GM19240 (cell line): ENCODE measurements at regions not wholly inside any gene's neighbourhood (a gene's known extent, or its start where the extent isn't known, plus 50 kb on each side); places are given as distances from the start of the nearest gene placed in this dataset.
"Not testable (repeated sequence)": the region's sequence is repeated elsewhere in the genome, so short reads cannot be mapped to it uniquely, and the experiment has no call there.

ENCODE experiments used
- DNase-seq: peaks from one replicate; pipeline ENCODE4 v3.0.0; 2011; ENCODE audit warnings: low spot score; ENCODE audit not compliant: insufficient read length

DNA sequence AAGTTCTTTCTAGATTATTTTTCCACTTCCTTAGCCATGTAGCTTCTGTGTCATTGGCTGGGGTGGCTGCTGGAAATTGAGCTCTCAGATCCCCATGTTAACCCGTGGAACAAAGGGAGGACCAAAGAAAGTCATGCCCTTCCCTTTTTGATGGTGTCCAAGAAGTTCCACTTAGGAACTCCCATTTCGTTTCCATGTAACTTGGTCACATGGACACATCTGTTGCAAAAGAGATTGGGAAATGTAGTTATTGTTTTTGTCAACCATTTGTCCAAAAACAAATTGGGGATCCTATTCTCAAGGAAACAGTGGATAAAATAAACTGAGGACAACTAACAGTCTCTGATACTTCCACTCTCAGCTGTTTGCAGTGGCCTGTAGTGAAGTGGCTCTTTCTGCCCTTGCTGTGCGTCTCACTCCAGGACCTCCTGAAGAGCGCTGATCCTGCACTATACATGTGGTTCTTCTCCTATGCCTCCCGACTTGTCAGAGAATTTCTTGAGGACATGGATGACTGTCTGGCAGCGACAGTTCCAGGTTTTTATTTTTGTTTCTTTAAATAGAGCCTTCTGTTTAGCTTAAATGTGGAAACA is 125.3 kb upstream of the LNX1 start:
- DNase-seq: no peak

DNA sequence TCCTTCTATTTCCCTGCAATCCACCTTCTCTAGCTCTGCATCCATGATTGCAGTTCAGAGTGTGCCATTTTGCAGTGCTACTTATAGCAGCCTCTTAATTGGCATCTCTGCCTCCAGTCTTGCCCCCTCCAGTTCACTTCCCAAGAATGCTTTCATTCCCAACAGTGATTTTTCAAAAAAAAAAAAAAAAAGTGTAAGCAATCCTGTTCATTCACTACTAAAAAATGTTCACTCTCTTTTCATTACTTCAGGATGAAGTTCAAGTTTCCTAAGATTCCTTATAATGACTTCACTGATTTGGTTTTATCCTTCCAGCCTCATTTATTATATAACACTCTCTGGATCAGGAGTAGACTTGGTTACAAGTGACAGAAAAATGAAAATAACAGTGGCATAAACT is 124.7 kb upstream of the LNX1 start:
- DNase-seq: no peak

DNA sequence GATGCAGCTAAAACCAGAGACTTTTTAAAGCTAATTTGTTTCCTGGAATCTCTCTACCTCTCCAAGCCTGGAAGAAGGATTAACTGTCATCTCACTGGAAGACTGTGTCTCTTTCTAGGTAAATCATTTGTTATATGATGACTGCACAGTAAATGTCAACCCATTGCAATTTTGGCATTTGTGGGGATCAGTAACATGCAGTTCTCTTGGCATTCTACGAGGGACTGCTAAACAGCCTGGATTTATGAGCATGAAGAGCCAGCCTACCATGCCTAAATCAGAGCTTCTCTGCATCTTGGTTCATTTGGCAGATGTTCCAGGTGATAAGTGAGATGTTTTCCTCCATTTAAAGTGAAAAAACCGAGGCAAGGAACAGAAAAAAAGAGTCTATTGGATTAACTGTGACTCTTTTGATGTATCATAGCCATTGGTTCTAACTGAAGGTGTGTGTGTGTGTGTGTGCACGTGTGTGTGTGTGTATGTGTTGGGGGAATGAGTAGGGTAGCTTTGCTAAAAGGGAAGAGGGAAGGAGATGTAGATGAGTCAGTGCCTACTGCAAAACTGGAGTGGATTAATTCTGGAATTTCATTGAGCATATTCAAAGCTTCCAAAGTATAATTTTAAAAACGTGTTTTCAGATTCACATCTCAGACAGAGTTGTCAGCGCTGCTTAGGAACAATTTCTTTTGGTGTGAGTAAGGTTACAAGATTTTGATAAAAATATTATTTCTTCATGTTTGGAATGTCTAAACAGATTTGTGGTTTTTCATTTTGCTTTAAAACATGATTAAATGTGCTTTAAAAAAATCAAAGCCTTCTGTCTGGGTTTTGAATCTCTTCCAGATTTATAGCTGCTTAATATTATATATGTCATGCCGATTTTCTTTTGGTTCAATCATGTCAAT is 123.2 kb upstream of the LNX1 start:
- no peak for DNase-seq

DNA sequence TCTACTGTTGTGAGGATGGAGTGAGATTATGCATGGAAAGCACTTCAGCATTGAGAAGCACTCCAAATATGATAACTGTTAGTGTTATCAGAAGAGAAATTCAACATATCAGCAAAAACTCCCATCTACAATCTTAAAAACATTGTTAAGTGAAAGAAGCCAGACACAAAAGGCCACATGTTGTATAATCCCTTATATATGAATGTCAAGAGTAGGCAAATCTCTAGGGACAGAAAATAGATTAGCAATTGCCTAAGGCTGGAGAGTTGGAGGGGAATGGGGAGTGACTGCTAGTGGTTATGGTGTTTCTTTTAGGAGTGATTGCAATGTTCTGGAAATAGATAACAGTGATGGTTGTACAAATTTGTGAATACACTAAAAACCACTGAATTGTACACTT is 122.5 kb upstream of the LNX1 start:
- no peak for DNase-seq

DNA sequence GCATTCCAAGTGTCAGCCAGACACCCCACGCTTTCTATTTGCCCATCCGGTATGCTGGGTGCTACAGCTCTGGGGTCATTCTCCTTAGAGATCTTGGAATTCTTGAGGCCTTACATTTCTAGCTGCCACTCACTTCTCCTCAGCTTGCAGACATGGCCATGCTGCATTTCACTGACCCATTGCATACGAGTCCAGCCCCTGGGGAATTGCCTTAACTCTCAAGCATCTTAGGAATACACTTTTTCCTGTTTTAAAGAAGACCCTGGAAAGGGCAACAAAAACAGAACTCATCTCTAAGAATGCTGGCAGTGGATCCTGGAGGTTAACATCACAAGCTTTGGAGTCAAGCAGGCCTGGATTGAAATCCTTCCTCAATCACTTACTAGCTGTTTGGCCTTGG is 122.0 kb upstream of the LNX1 start:
- DNase-seq: no peak

DNA sequence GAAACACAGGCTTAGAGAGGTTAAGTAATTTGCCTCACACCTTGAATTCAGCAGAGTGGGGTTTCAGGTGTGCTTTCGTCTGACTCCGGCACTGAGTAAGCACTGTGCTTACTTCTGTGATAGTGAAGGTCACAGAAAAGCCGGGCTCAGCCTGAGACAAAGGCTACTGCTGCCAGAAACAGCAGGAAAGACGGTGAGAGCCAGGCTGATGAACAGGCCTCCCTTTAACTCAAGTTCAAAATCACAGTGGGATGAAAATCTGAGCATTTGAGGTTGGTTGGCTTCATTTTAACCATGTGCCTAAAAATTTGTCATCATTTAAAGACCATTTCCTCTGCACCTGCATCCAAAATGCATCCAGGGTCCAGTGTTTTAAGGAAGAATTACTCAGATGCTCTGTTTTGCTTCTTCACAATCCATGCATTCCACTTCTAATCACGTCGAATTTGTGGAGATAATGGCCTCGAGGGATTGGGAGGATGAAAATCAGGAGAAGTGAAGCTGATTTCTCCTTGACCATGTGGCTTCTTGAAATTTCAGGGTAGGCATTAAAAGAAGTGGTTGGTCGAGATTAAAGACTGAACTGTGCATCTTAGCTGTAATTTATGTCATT is 121.2 kb upstream of the LNX1 start:
- no peak for DNase-seq

DNA sequence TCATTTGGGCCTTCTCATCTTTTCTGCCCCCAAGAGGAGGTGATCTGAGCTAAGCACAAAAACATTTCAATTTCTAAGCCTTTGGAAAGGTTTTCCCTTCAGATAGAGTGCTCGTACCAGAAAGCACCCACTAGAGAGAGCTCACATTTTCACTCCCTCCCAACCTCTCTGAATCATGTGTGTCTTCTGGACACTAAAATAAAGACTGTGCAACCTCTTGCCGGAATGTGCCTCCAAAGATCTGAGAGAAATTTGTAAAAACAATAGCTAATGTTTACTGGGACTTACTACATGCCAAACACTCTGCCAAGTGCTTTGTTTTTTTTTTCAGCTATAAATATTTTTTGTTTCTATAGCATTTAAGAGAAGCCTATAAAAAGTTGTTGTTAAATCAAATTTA is 120.6 kb upstream of the LNX1 start:
- no peak for DNase-seq

DNA sequence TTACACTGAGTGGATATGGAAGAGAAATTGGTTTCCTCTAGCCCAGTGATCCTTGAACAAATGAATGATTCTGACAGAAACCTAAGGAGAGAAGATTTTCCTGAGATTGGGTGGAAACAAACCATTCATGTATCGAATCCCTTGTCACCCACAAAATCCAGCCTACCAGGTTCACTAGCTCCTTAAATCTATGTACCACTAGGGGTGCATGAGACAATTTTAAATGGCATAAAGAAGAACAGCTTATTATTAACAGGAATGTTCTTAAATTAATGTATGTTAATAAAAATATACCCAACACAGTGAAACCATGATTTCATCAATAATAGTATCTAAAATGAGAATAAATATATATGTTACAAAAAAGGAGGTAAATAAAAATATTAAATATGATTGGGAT is 118.4 kb upstream of the LNX1 start:
- no peak for DNase-seq

DNA sequence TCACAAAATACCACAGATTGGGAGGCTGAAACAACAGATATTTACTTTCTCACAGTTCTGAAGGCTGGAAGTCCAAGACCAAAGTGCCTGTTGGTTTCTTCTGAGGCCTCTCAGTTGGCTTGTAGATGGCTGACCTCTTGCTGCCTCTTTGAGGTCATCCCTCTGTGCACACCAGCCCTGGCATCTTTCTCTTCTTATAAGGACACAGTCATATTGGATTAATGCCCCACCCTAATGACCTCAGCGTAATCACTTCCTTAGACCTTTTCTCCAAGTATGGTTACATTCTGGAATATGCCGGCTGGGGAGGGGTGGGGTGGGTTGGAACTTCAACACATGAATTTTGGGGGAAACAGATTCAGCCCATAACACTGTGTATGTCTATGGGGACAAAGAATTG is 116.2 kb upstream of the LNX1 start:
- no peak for DNase-seq

DNA sequence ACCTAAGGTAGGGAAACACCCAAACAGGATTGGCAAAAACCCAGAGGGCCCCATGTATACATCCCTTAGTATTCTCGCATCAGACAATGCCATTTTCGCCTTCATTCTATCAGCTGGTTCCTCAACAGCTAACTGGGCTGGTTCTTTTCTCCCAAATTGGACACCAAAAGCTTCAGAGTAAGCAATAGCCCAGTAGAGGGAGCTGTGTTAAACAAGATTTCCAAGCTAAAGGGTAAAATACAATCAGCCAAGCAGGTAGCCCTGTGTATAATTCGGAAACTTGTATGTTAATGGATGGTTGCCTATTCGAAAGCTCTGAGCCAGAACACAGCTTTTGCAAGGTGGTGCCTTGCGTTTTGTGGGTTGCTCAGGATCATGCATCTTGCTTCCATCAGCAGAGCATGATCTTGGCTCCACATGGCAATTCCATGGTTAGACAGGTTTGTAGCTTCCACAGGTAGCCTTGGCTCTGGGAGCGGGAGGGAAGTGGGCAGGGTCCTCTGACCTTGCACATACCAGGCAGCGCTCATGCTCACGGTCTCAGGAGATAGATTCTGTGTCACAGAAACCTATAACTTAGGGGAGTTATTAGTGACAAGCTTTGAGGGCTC is 115.2 kb upstream of the LNX1 start:
- peak; percentile 19 for DNase-seq

DNA sequence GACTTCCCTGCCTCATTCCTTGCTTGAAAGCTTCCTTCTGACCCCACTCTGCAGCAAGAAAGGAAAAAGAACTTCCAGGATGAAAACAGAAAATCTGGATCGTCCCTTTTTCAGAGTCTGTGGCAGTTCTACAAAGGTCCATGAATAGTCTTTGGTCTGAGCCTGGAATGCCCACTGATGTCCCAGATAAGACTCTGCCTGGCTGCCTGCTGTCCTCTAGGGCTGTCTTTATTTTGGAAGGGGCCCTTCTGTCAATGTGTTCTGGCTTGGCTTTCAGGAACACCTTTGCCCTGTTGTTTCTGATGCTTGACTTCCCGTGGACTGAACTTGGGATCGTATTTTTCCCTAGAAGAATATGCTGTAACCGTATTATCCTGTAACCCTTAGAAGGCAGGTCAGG is 114.7 kb upstream of the LNX1 start:
- no peak for DNase-seq

DNA sequence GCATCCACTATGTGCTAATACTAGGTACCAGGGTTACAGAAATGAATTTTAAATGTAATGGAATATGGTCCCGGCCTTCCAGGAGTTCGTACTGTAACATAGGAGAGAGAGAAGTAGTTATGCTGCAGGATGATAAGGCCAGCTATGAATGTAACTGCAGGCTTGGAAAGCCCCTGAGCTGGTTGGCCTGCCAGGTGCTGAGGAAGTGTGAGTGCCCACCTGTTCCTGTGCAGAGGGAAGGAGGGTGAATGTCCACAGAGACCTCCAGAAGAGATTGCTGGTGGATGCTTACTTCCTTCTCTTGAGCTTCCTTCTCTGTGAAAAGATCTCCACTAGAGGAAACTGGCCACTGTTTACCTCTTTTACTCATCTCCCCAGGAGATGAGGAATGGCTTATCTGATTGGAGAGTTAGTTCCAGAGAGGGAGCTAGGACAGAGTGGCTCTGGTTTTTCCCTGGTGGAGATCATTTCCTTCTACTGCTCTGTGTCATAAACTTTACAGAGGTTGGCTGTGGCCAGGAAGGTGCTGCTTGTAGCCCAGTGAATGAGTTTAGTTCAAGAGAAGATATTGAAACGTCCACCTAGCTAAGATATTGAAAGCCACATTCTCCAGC is 114.0 kb upstream of the LNX1 start:
- no peak for DNase-seq

DNA sequence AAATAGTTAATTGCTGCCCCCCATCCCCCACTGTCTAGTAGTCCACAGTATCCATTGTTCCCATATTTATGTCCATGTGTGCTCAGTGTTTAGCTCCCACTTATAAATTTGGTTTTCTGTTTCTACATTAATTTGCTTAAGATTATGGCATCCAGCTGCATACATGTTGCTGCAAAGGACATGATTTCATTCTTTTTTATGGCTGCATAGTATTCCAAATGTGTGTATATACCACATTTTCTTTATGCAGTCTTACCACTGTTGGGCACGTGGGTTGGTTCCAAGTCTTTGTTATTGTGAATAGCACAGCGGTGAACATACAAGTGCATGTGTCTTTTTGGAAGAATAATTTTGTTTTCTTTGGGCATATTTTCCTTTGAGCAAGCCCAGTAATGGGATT is 113.0 kb upstream of the LNX1 start:
- DNase-seq: no peak

DNA sequence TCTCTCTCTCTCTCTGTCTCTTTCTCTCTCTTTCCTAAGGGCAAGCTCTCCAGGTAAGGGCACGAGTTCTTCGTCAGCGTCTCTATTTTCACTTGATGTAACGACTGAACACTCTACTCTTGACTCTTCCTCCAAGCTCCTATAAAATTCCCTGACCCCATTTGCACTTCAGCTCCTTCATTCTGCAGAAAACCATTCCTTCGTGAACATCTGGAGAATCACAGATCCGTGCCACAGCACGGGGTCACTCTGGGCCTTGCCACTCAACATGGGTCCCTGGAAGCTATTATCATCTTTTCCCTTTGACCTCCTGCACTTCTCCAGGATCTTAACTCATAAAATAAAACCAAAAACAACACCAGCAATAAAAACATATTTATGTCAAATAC is 112.0 kb upstream of the LNX1 start:
- no peak for DNase-seq

DNA sequence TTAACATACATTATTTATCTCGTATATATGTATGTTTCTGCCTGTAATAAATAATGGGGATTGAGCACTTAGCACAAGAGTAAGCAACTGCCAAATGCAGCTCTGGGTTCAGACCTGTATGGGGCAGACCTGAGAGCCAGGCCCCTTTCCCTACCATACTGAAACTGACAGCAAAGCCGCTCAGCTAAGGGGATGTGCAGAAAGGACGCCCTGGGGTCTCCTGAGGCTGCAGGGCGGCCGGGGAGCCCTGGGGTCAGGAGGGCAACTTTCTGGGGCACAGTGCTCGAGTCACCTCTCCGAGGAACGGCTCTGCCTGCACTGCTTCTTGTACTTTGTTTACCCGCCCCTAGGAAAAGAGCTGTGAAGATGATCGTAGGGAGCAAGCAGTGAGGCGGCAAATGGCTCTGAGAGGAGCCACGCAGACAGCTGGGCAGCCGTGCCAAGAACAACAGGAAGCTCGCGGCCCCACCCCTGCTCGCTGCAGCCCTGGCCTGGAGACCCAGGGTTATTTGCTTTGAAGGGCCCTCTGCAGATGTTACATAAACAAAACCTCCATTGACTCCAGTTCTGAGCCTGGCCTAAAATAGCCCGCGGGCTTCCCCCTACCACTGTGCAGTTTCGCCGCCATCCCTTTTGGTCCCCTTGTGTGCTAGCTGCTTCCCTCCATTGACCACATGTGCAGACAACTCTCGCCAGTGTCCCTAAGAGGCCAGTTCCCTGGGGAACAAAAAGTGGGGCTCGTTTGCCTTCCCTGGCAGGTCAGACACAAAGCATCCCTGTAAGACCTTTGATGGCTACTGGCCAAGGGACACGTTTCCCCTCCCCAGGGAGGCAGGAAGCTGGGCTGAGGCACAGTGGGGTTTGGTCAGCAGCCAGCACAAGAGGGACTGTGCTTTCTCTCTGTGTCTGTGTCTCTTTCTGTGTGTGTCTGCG is 111.3 kb upstream of the LNX1 start:
- no peak for DNase-seq

DNA sequence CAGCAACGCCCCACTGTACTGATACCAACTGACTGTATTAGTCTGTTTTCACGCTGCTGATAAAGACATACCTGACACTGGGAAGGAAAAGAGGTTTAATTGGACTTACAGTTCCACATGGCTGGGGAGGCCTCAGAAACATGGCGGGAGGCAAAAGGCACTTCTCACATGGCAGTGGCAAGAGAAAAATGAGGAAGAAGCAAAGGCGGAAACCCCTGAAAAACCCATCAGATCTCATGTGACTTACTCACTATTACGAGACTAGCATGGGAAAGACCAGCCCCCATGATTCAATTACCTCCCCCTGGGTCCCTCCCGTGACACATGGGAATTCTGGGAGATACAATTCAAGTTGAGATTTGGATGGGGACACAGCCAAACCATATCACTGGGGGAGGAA is 110.0 kb upstream of the LNX1 start:
- DNase-seq: not testable (repeated sequence)

DNA sequence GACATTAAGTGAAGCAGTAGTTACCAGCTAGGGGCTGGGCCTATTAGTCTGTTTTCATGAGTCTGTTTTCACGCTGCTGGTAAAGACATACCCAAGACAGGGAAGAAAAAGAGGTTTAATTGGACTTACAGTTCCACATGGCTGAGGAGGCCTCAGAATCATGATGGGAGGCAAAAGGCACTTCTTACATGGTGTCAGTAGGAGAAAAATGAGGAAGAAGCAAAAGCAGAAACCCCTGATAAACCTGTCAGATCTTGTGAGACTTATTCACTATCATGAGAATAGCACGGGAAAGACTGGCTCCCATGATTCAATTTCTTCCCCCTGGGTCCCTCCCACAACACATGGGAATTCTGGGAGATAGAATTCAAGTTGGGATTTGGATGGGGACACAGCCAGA is 108.0 kb upstream of the LNX1 start:
- not testable (repeated sequence) for DNase-seq

DNA sequence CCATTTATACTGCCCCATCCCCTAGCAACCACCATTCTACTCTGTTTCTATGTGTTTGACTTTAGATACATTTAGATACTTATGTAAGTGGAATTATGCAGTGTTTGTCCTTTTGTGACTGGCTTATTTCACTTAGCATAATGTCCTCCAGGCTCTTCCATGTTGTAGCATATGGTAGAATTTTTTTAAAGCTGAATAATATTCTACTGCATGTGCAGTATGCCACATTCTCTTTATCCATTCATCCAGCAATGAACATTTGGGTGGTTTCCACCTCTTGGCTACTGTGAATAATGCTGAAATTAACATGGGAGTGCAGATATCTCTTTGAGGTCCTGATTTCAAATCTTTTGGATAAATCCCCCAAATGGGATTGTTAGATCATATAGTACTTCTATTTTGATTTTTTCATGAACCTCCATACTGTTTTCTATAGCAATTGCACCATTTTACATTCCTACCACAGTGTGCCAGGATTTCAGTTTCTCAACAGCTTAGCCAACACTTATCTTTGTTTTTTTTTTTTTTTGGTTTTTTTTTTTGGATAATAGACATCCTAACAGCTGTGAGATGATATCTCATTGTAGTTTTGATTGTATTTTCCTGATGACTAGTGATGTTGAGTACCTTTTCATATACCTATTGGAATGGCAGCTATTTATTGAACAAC is 105.9 kb upstream of the LNX1 start:
- no peak for DNase-seq

DNA sequence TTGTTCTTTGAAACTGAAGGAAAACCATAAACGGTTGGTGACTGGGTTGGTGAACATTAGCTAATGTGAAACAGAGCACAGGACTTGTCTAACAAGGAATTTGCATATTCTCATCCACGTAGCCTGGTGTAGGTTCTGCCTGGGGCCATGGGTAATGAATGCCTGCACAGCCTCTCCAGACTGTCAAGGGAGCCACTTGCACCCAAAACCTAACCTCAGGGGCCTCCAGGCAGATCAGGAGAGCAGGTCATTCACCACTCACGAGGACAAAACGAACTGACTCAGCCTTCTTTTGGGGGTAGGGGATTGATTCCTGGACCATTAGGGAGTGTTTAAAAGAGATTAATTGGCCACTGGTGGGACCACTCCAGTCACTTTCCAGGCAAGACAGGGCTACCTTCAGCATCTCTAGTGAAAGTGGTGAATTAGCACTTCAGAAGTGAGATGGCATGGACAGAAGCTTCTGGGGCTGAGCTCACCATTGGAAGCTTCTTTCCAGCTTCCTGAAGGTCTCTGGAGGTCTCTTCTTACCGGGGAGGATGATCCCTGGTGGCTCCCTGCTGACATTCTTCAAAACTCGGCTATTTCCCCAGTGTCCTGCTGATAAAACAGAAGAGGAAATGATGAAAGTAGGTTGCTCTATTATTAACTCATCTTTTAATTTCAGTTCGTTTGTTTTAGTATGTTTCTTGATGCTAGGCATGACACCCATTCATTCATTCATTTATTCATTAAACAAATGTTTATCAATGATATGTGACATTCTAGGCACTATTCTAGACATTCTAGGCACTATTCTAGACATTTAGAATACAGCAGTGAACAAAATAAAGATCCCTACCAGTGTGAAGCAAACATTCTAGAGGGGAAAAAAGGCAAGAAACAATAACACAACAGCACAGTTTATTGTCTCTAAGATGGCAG is 104.5 kb upstream of the LNX1 start:
- no peak for DNase-seq
